MM.1S (cell line): ENCODE measurements at regions not wholly inside any gene's neighbourhood (a gene's known extent, or its start where the extent isn't known, plus 50 kb on each side); places are given as distances from the start of the nearest gene placed in this dataset.
"Not testable (repeated sequence)": the region's sequence is repeated elsewhere in the genome, so short reads cannot be mapped to it uniquely, and the experiment has no call there.

Experiments
- DNase-seq: peaks from one replicate; pipeline ENCODE4 v3.0.0-alpha.2; 2015
- H2AFZ ChIP-seq: fragments of 300-600 bp; sonication (generic); 2 replicates; pipeline ENCODE4 v1.6.0; 2016; ENCODE audit warnings: antibody characterized with exemption, low read length
- H3F3A ChIP-seq: fragments of 300-600 bp; sonication (generic); 2 replicates; pipeline ENCODE4 v1.6.1; 2016; ENCODE audit warnings: mild to moderate bottlenecking, antibody characterized with exemption, low read length, moderate library complexity, mixed read lengths; ENCODE audit not compliant: insufficient read depth
- H3K27ac ChIP-seq: fragments of 300-600 bp; sonication (generic); 2 replicates; pipeline ENCODE4 v1.5.1; 2016; ENCODE audit warnings: mild to moderate bottlenecking, low read length
- H3K27me3 ChIP-seq: fragments of 300-600 bp; sonication (generic); replicated peaks from 2 replicates; pipeline ENCODE4 v1.6.0; 2016; ENCODE audit warnings: low read length; ENCODE audit not compliant: insufficient read depth
- H3K36me3 ChIP-seq: fragments of 300-600 bp; sonication (generic); replicated peaks from 2 replicates; pipeline ENCODE4 v1.6.1; 2016; ENCODE audit warnings: mild to moderate bottlenecking, low read length, mixed read lengths; ENCODE audit not compliant: insufficient read depth
- H3K4me1 ChIP-seq: fragments of 300-600 bp; sonication (generic); 2 replicates; pipeline ENCODE4 v1.6.1; 2016; ENCODE audit warnings: low read length, mixed read lengths
- H3K4me2 ChIP-seq: fragments of 300-600 bp; sonication (generic); 2 replicates; pipeline ENCODE4 v1.6.0; 2016; ENCODE audit warnings: low read depth, low read length
- H3K4me3 ChIP-seq: fragments of 300-600 bp; sonication (generic); 2 replicates; pipeline ENCODE4 v1.5.1; 2016; ENCODE audit warnings: low read length, mixed read lengths
- H3K79me2 ChIP-seq: fragments of 300-600 bp; sonication (generic); 2 replicates; pipeline ENCODE4 v1.6.1; 2016; ENCODE audit warnings: mixed run types, low read length, mixed read lengths
- H3K9ac ChIP-seq: fragments of 300-600 bp; sonication (generic); 2 replicates; pipeline ENCODE4 v1.6.1; 2016; ENCODE audit warnings: low read length, mixed read lengths
- H3K9me2 ChIP-seq: fragments of 300-600 bp; sonication (generic); replicated peaks from 2 replicates; pipeline ENCODE4 v1.6.1; 2016; ENCODE audit warnings: mild to moderate bottlenecking, low read length, mixed read lengths; ENCODE audit not compliant: insufficient read depth
- H3K9me3 ChIP-seq: fragments of 300-600 bp; sonication (generic); replicated peaks from 2 replicates; pipeline ENCODE4 v1.6.1; 2016; ENCODE audit warnings: mild to moderate bottlenecking, low read length, mixed read lengths; ENCODE audit not compliant: insufficient read depth
- H4K20me1 ChIP-seq: fragments of 300-600 bp; sonication (generic); 2 replicates; pipeline ENCODE4 v1.6.1; 2016; ENCODE audit warnings: mild to moderate bottlenecking, low read length, moderate library complexity, mixed read lengths; ENCODE audit not compliant: insufficient read depth
- CTCF ChIP-seq: fragments of 300-600 bp; sonication (generic); IDR thresholded peaks from 2 replicates; pipeline ENCODE4 v1.5.1; 2016; ENCODE audit warnings: antibody characterized with exemption, low read length, mixed read lengths
- EZH2 ChIP-seq: fragments of 300-600 bp; sonication (generic); optimal IDR thresholded peaks from 2 replicates; pipeline ENCODE3; 2017; ENCODE audit warnings: low read depth, mild to moderate bottlenecking, antibody characterized with exemption, low read length, mixed read lengths
- EZH2phosphoT487 ChIP-seq: fragments of 300-600 bp; sonication (generic); IDR thresholded peaks from 2 replicates; pipeline ENCODE4 v1.6.1; 2018; ENCODE audit warnings: antibody characterized with exemption, low read length

DNA sequence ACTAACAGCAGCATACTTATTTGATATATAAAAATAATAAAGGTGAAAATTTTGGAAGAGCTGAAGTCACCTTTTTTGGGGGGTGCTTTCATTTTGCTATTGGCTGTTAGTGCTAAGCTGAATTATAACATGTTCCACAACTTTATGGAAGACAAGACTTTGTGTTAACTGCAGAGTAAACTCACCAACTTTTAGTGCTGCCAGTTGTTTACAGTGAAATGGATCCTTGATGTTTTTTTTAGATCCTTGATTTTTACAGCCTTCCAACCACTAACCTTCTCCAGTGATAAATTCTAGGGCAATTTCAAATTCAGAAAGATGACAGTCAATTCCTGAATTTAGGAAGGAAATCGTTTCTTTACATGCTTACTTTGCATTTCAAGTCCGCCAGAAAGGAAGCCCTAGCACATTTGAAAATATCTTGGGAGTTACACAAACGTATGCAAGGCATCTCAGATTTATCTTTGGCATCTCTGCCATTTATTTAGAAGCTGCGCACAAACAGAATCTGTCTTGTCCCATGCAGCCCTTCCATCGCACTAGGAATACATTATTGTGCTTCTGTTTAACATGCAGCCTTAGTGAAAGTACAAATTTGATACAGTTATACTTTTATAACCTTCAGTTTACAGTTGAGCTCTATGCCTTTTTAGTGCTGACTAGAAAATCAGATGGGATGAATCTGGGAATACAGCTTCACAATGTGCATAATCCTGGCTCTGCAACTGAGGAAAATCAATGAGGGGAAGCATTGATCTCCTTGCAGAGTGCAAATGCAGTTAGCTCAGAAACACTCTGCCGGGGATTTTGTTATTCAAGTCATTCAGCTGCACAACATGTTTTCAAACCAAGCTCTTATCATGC is 142.4 kb upstream of the ZNF608 start:
- Histone ChIP-seq H3K9me3 (no peaks in the 10 kb centered on the region), H3K4me2 (no peak overlapping the region), H3F3A (no peaks in the 10 kb centered on the region), H3K27me3 (no peaks in the 10 kb centered on the region), H3K36me3 (no peaks in the 10 kb centered on the region), H3K79me2 (no peaks in the 10 kb centered on the region), H3K4me3 (no peak overlapping the region), H3K4me1 (no peaks in the 10 kb centered on the region), H3K9me2 (no peaks in the 10 kb centered on the region), H3K27ac (no peak overlapping the region), H4K20me1 (no peaks in the 10 kb centered on the region), H2AFZ (no peak overlapping the region), H3K9ac (no peak overlapping the region)
- no peak for DNase-seq
- TF ChIP-seq EZH2 (no peak), EZH2phosphoT487 (no peak)

GRCh38 chr5:124889486-124889825 is 143.0 kb upstream of the ZNF608 start:
- H3K27me3 ChIP-seq: no peaks in the 10 kb centered on the region
- no peak overlapping the region for H3K9ac ChIP-seq
- H3K9me3 ChIP-seq: no peaks in the 10 kb centered on the region
- H4K20me1 ChIP-seq: no peaks in the 10 kb centered on the region
- H3K36me3 ChIP-seq: no peaks in the 10 kb centered on the region
- TF ChIP-seq CTCF: no peak
- no peak for TF ChIP-seq EZH2
- TF ChIP-seq EZH2phosphoT487: no peak
- no peaks in the 10 kb centered on the region for H3K4me1 ChIP-seq
- H2AFZ ChIP-seq: no peak overlapping the region
- DNase-seq: no peak
- H3K4me2 ChIP-seq: no peak overlapping the region
- no peak overlapping the region for H3K4me3 ChIP-seq
- no peaks in the 10 kb centered on the region for H3K79me2 ChIP-seq
- no peak overlapping the region for H3K27ac ChIP-seq
- H3K9me2 ChIP-seq: no peaks in the 10 kb centered on the region
- no peaks in the 10 kb centered on the region for H3F3A ChIP-seq

GRCh38 chr5:124889850-124890249 is 143.4 kb upstream of the ZNF608 start:
- H3K4me1 ChIP-seq: no peaks in the 10 kb centered on the region
- no peaks in the 10 kb centered on the region for H3K9me3 ChIP-seq
- H3K79me2 ChIP-seq: no peaks in the 10 kb centered on the region
- no peaks in the 10 kb centered on the region for H3F3A ChIP-seq
- H4K20me1 ChIP-seq: no peaks in the 10 kb centered on the region
- H3K9ac ChIP-seq: no peak overlapping the region
- no peak overlapping the region for H3K27ac ChIP-seq
- H3K36me3 ChIP-seq: no peaks in the 10 kb centered on the region
- H3K27me3 ChIP-seq: no peaks in the 10 kb centered on the region
- H3K4me2 ChIP-seq: no peak overlapping the region
- H2AFZ ChIP-seq: no peak overlapping the region
- H3K4me3 ChIP-seq: no peak overlapping the region
- no peaks in the 10 kb centered on the region for H3K9me2 ChIP-seq
- no peak for TF ChIP-seq EZH2phosphoT487
- TF ChIP-seq CTCF: no peak
- TF ChIP-seq EZH2: no peak
- no peak for DNase-seq

- H3K4me2 ChIP-seq, H3F3A ChIP-seq, H3K4me1 ChIP-seq, H3K27ac ChIP-seq, H4K20me1 ChIP-seq, H3K9me3 ChIP-seq, H3K9ac ChIP-seq, H3K79me2 ChIP-seq, H3K36me3 ChIP-seq, DNase-seq, H3K9me2 ChIP-seq, H3K27me3 ChIP-seq, H3K4me3 ChIP-seq, H2AFZ ChIP-seq: not testable (repeated sequence)
Measured at GRCh38 chr5:124890442-124890841, 144.0 kb upstream of the ZNF608 start.
